ENCODE measurements at regions not wholly inside any gene's neighbourhood (a gene's known extent, or its start where the extent isn't known, plus 50 kb on each side); places are given as distances from the start of the nearest gene placed in this dataset.
"Not testable (repeated sequence)": the region's sequence is repeated elsewhere in the genome, so short reads cannot be mapped to it uniquely, and the experiment has no call there.

GRCh38 chr7:127474457-127474856 lies 81.9 kb upstream of the ZNF800 start:
- Histone ChIP-seq H3K4me3 (ENCODE audit: low read depth, low read length) (no peak overlapping the region), H3K9me3 (ENCODE audit: control insufficient read depth, insufficient read depth, low read depth, low read length) (no peaks in the 10 kb centered on the region), H3K4me1 (ENCODE audit: control insufficient read depth, insufficient read depth, low read length) (no peaks in the 10 kb centered on the region), H3K27ac (ENCODE audit: extremely low read depth, low read depth, low read length) (no peak overlapping the region), H3K36me3 (ENCODE audit: control insufficient read depth in 2 of 2, insufficient read depth in 1 of 2, low read length in 2 of 2) (no peaks in the 10 kb centered on the region)
- TF ChIP-seq, protein P1, sequence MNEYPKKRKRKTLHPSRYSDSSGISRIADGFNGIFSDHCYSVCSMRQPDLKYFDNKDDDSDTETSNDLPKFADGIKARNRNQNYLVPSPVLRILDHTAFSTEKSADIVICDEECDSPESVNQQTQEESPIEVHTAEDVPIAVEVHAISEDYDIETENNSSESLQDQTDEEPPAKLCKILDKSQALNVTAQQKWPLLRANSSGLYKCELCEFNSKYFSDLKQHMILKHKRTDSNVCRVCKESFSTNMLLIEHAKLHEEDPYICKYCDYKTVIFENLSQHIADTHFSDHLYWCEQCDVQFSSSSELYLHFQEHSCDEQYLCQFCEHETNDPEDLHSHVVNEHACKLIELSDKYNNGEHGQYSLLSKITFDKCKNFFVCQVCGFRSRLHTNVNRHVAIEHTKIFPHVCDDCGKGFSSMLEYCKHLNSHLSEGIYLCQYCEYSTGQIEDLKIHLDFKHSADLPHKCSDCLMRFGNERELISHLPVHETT (tag by site-specific recombination; IDR thresholded peaks at IDR 0.05), result no peak
- TF ChIP-seq ZNF747 (tag by site-specific recombination; IDR thresholded peaks at IDR 0.05) (no peak), REST (tag by site-specific recombination; IDR thresholded peaks at IDR 0.05) (peak; percentile 96)
- POLR2A ChIA-PET, result no interaction called here
- CTCF ChIA-PET, result no interaction called here

- Histone ChIP-seq H3K4me1 (ENCODE audit: control insufficient read depth, insufficient read depth, low read length) (no peaks in the 10 kb centered on the region), H3K27ac (ENCODE audit: extremely low read depth, low read depth, low read length) (no peak overlapping the region), H3K4me3 (ENCODE audit: low read depth, low read length) (no peak overlapping the region), H3K9me3 (ENCODE audit: control insufficient read depth, insufficient read depth, low read depth, low read length) (no peaks in the 10 kb centered on the region), H3K36me3 (ENCODE audit: control insufficient read depth in 2 of 2, insufficient read depth in 1 of 2, low read length in 2 of 2) (no peaks in the 10 kb centered on the region)
- no peak for TF ChIP-seq ZNF426 (tag by site-specific recombination; IDR thresholded peaks at IDR 0.05)
- TF ChIP-seq ZNF341 (tag by site-specific recombination; IDR thresholded peaks at IDR 0.05; ENCODE audit: low read depth), result no peak
- TF ChIP-seq ZNF311 (tag by site-specific recombination; IDR thresholded peaks at IDR 0.05; ENCODE audit: borderline replicate concordance), result no peak
- TF ChIP-seq FEZF1 (tag by site-specific recombination; IDR thresholded peaks at IDR 0.05), result no peak
- no peak for TF ChIP-seq ZNF416 (tag by site-specific recombination; IDR thresholded peaks at IDR 0.05)
- no peak for TF ChIP-seq ZNF398 (tag by site-specific recombination; IDR thresholded peaks at IDR 0.05)
- TF ChIP-seq ZNF391 (tag by site-specific recombination; IDR thresholded peaks at IDR 0.05; ENCODE audit: borderline replicate concordance, low read depth), result no peak
- no peak for TF ChIP-seq ZNF174 (tag by site-specific recombination; IDR thresholded peaks at IDR 0.05)
- TF ChIP-seq ZNF211 (tag by site-specific recombination; IDR thresholded peaks at IDR 0.05; ENCODE audit: low read depth), result no peak
- POLR2A ChIA-PET, result no interaction called here
- CTCF ChIA-PET, result interaction anchor here (1.3 kb wide), 1 partner anchor 125 kb away, joined by 4 read pairs; no protein-coding TSS in a partner anchor
These were observed 80.9 kb upstream of the ZNF800 start for GRCh38 chr7:127473409-127473808.

GRCh38 chr7:127460077-127460476 lies 67.6 kb upstream of the ZNF800 start:
- H3K9me3 ChIP-seq (ENCODE audit: control insufficient read depth, insufficient read depth, low read depth, low read length), result no peaks in the 10 kb centered on the region
- ChIA-PET POLR2A (no interaction called here), CTCF (no interaction called here)
- no peak overlapping the region for H3K27ac ChIP-seq (ENCODE audit: extremely low read depth, low read depth, low read length)
- H3K36me3 ChIP-seq (ENCODE audit: control insufficient read depth in 2 of 2, insufficient read depth in 1 of 2, low read length in 2 of 2), result no peaks in the 10 kb centered on the region
- no peak overlapping the region for H3K4me3 ChIP-seq (ENCODE audit: low read depth, low read length)
- peak; percentile 93 for TF ChIP-seq REST (tag by site-specific recombination; IDR thresholded peaks at IDR 0.05)
- TF ChIP-seq GLIS2 (tag by site-specific recombination; IDR thresholded peaks at IDR 0.05), result no peak
- H3K4me1 ChIP-seq (ENCODE audit: control insufficient read depth, insufficient read depth, low read length), result no peaks in the 10 kb centered on the region

DNA sequence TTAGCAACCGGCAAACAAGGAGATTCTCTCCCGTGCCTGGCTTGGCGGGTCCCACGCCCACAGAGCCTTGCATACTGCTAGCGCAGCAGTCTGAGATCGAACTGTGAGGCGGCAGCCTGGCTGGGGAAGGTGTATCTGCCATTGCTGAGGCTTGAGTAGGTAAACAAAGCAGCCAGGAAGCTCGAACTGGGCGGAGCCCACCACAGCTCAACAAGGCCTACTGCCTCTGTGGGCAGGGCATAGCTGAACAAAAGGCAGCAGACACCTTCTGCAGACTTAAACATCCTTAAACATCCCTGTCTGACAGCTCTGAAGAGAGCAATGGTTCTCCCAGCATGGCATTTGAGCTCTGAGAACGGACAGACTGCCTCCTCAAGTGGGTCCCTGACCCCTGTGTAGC lies 58.8 kb upstream of the ZNF800 start:
- H3K36me3 ChIP-seq (ENCODE audit: control insufficient read depth in 2 of 2, insufficient read depth in 1 of 2, low read length in 2 of 2); H3K27ac ChIP-seq (ENCODE audit: extremely low read depth, low read depth, low read length); POLR2A ChIA-PET; H3K4me1 ChIP-seq (ENCODE audit: control insufficient read depth, insufficient read depth, low read length); CTCF ChIA-PET; H3K4me3 ChIP-seq (ENCODE audit: low read depth, low read length); H3K9me3 ChIP-seq (ENCODE audit: control insufficient read depth, insufficient read depth, low read depth, low read length): not testable (repeated sequence)

Data from HEK293 (cell line).